ENCODE measurements at regions not wholly inside any gene's neighbourhood (a gene's known extent, or its start where the extent isn't known, plus 50 kb on each side); places are given as distances from the start of the nearest gene placed in this dataset.
"Not testable (repeated sequence)": the region's sequence is repeated elsewhere in the genome, so short reads cannot be mapped to it uniquely, and the experiment has no call there.

GRCh38 chr3:55159016-55159415 lies 231.2 kb upstream of the LRTM1 start:
- no peak for DNase-seq (ENCODE audit: low spot score)

GRCh38 chr3:55158345-55158744 lies 230.5 kb upstream of the LRTM1 start:
- no peak for DNase-seq (ENCODE audit: low spot score)

GRCh38 chr3:55157731-55158130 lies 229.9 kb upstream of the LRTM1 start:
- no peak for DNase-seq (ENCODE audit: low spot score)

- no peak for DNase-seq (ENCODE audit: low spot score)
Measured at GRCh38 chr3:55156851-55157650, 229.2 kb upstream of the LRTM1 start.

GRCh38 chr3:55147856-55148720 lies 220.2 kb upstream of the LRTM1 start:
- DNase-seq (ENCODE audit: low spot score), result no peak

GRCh38 chr3:55147406-55147805 lies 219.5 kb upstream of the LRTM1 start:
- DNase-seq (ENCODE audit: low spot score), result no peak

GRCh38 chr3:55146216-55146615 lies 218.4 kb upstream of the LRTM1 start:
- DNase-seq (ENCODE audit: low spot score), result no peak

GRCh38 chr3:55144015-55144673 lies 216.3 kb upstream of the LRTM1 start:
- DNase-seq (ENCODE audit: low spot score), result no peak

- DNase-seq (ENCODE audit: low spot score), result no peak
Measured at GRCh38 chr3:55143336-55143735, 215.5 kb upstream of the LRTM1 start.

GRCh38 chr3:55136291-55136690 lies 208.4 kb upstream of the LRTM1 start:
- not testable (repeated sequence) for DNase-seq (ENCODE audit: low spot score)

GRCh38 chr3:55128225-55128823 lies 200.5 kb upstream of the LRTM1 start:
- no peak for DNase-seq (ENCODE audit: low spot score)

GRCh38 chr3:55127565-55127964 lies 199.7 kb upstream of the LRTM1 start:
- no peak for DNase-seq (ENCODE audit: low spot score)

- DNase-seq (ENCODE audit: low spot score), result no peak
Measured at GRCh38 chr3:55124371-55124770, 196.5 kb upstream of the LRTM1 start.

Data from ureter (tissue), 1 donor.